ENCODE measurements at regions not wholly inside any gene's neighbourhood (a gene's known extent, or its start where the extent isn't known, plus 50 kb on each side); places are given as distances from the start of the nearest gene placed in this dataset.

DNA sequence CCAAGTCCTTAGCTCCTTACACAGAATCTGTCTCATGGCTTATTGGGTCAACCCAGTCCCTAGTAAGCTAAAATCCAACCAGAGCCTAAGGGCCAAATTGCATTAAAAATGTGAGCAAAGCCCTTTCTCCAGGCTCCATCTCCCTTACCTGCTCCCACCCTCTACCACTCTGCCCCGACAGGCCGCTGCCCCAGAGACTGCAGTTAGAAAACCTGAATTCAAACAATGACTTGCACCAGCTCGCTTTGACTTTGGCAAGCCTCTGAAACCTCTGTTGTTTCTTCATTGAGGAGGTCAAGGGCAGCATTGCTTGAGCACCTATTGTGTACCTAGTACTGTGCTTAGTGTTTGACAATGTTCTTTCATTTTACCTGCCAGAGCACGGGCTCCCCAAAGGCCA is 188.1 kb upstream of the PMEPA1 start:
- peaks cover 82% of the 10 kb centered on the region for H3K27me3 ChIP-seq (ENCODE audit: control insufficient read depth, extremely low read depth, insufficient read depth, low read length)
- dilution Hi-C loops (cut with MboI; ENCODE audit: extremely low pct_ligation_motif_present, low sequenced_read_pairs) = no loop called here
- no peaks in the 10 kb centered on the region for H3K9me1 ChIP-seq (ENCODE audit: control insufficient read depth, extremely low read depth, insufficient read depth, low read length)
- no peaks in the 10 kb centered on the region for H3K36me3 ChIP-seq (ENCODE audit: control insufficient read depth in 2 of 2, extremely low read depth in 1 of 2, insufficient read depth in 2 of 2, low read length in 2 of 2)
- no peak for TF ChIP-seq EZH2 (IDR thresholded peaks at IDR 0.05; ENCODE audit: low read length)
- TF ChIP-seq, protein P1, sequence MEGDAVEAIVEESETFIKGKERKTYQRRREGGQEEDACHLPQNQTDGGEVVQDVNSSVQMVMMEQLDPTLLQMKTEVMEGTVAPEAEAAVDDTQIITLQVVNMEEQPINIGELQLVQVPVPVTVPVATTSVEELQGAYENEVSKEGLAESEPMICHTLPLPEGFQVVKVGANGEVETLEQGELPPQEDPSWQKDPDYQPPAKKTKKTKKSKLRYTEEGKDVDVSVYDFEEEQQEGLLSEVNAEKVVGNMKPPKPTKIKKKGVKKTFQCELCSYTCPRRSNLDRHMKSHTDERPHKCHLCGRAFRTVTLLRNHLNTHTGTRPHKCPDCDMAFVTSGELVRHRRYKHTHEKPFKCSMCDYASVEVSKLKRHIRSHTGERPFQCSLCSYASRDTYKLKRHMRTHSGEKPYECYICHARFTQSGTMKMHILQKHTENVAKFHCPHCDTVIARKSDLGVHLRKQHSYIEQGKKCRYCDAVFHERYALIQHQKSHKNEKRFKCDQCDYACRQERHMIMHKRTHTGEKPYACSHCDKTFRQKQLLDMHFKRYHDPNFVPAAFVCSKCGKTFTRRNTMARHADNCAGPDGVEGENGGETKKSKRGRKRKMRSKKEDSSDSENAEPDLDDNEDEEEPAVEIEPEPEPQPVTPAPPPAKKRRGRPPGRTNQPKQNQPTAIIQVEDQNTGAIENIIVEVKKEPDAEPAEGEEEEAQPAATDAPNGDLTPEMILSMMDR (optimal IDR thresholded peaks at IDR 0.05 in 1 of 3, IDR thresholded peaks at IDR 0.05 in 1 of 3, conservative IDR thresholded peaks at IDR 0.05 in 1 of 3; ENCODE audit: extremely low read depth in 1 of 3, insufficient read depth in 2 of 3, low read length in 3 of 3) = no peak
- H3K4me1 ChIP-seq (ENCODE audit: control insufficient read depth, extremely low read depth, insufficient read depth, low read length) = peaks cover 3% of the 10 kb centered on the region
- H3K4me3 ChIP-seq (ENCODE audit: control insufficient read depth in 2 of 3, extremely low read depth in 1 of 3, insufficient read depth in 2 of 3, low read depth in 1 of 3, low read length in 3 of 3) = no peak overlapping the region
- H3K27ac ChIP-seq (ENCODE audit: control insufficient read depth, insufficient read depth, low read length) = no peak overlapping the region
- FAIRE-seq = no peak
- H3K4me2 ChIP-seq (ENCODE audit: control insufficient read depth, extremely low read depth, insufficient read depth, low read depth, low read length) = no peak overlapping the region
- no peak overlapping the region for H3K9ac ChIP-seq (ENCODE audit: control insufficient read depth, extremely low read depth, insufficient read depth, low read length)
- no peak overlapping the region for H2AFZ ChIP-seq (ENCODE audit: control insufficient read depth, low read length)
- peaks cover 2% of the 10 kb centered on the region for H4K20me1 ChIP-seq (ENCODE audit: control insufficient read depth, extremely low read depth, insufficient read depth, low read length)
- H3K79me2 ChIP-seq (ENCODE audit: control insufficient read depth, insufficient read depth, low read length) = no peaks in the 10 kb centered on the region
- no peaks in the 10 kb centered on the region for H3K9me3 ChIP-seq (ENCODE audit: control insufficient read depth, low read depth, low read length)
- no peak for DNase-seq (ENCODE audit: low read depth, low spot score)

DNA sequence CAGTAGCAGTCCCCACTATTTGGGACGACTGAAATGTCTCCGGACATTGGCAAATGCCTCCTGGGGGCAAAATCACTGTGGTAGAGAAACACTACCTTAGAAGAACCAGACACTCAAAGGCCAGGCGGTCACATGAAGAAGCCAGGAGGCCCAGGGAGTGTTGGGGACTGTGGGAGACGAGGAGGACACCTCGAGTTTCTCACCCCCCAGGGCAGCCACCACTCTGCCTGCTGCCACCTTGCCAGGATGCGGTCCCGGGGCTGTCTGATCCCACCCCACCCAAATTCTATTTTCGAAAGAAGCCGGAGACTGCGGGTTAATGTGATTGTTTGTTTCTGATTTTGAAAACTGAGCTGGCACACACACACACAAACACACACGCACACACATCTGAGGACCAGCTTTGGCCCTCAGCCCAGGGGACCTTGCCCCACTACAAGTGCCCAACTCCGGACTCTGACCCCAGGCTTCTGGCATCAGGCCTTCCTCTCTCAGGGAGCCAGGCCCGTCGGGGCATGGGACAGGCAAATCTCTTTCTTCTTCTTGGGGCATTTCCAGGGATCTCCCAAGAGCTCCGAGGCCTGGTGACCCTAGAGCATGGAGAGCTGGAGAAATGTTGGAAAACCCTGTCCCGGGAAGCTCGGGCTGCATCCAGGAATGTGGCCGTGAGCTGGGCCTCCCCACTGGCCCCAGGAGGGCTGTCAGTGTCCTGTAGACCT is 187.5 kb upstream of the PMEPA1 start:
- Histone ChIP-seq H3K9me3 (ENCODE audit: control insufficient read depth, low read depth, low read length) (no peaks in the 10 kb centered on the region), H4K20me1 (ENCODE audit: control insufficient read depth, extremely low read depth, insufficient read depth, low read length) (peaks cover 2% of the 10 kb centered on the region), H3K9ac (ENCODE audit: control insufficient read depth, extremely low read depth, insufficient read depth, low read length) (no peak overlapping the region), H3K4me3 (ENCODE audit: control insufficient read depth in 2 of 3, extremely low read depth in 1 of 3, insufficient read depth in 2 of 3, low read depth in 1 of 3, low read length in 3 of 3) (no peak overlapping the region), H3K27ac (ENCODE audit: control insufficient read depth, insufficient read depth, low read length) (no peak overlapping the region), H3K79me2 (ENCODE audit: control insufficient read depth, insufficient read depth, low read length) (no peaks in the 10 kb centered on the region), H3K36me3 (ENCODE audit: control insufficient read depth in 2 of 2, extremely low read depth in 1 of 2, insufficient read depth in 2 of 2, low read length in 2 of 2) (no peaks in the 10 kb centered on the region), H2AFZ (ENCODE audit: control insufficient read depth, low read length) (no peak overlapping the region), H3K9me1 (ENCODE audit: control insufficient read depth, extremely low read depth, insufficient read depth, low read length) (no peaks in the 10 kb centered on the region), H3K27me3 (ENCODE audit: control insufficient read depth, extremely low read depth, insufficient read depth, low read length) (peaks cover 87% of the 10 kb centered on the region), H3K4me1 (ENCODE audit: control insufficient read depth, extremely low read depth, insufficient read depth, low read length) (peaks cover 2% of the 10 kb centered on the region), H3K4me2 (ENCODE audit: control insufficient read depth, extremely low read depth, insufficient read depth, low read depth, low read length) (no peak overlapping the region)
- FAIRE-seq = no peak
- dilution Hi-C loops (cut with MboI; ENCODE audit: extremely low pct_ligation_motif_present, low sequenced_read_pairs) = no loop called here
- TF ChIP-seq, protein P1 (optimal IDR thresholded peaks at IDR 0.05 in 1 of 3, IDR thresholded peaks at IDR 0.05 in 1 of 3, conservative IDR thresholded peaks at IDR 0.05 in 1 of 3; ENCODE audit: extremely low read depth in 1 of 3, insufficient read depth in 2 of 3, low read length in 3 of 3) = no peak
- TF ChIP-seq EZH2 (IDR thresholded peaks at IDR 0.05; ENCODE audit: low read length) = no peak
- no peak for DNase-seq (ENCODE audit: low read depth, low spot score)
